ENCODE measurements at regions not wholly inside any gene's neighbourhood (a gene's known extent, or its start where the extent isn't known, plus 50 kb on each side); places are given as distances from the start of the nearest gene placed in this dataset.
"Not testable (repeated sequence)": the region's sequence is repeated elsewhere in the genome, so short reads cannot be mapped to it uniquely, and the experiment has no call there.

GRCh38 chr3:61387817-61388216, 136.6 kb upstream of the FHIT start:
- Histone ChIP-seq H3K4me1 (ENCODE audit: low read length) (no peaks in the 10 kb centered on the region), H3K79me2 (ENCODE audit: low read length) (no peaks in the 10 kb centered on the region), H3K9me3 (replicated peaks; ENCODE audit: insufficient read depth, low read length) (no peaks in the 10 kb centered on the region), H2AFZ (ENCODE audit: low read length) (no peak overlapping the region), H3F3A (ENCODE audit: insufficient read depth, low read length) (no peaks in the 10 kb centered on the region), H3K27me3 (replicated peaks; ENCODE audit: insufficient read depth, low read length) (no peaks in the 10 kb centered on the region), H3K4me2 (ENCODE audit: low read depth, low read length) (no peak overlapping the region), H3K36me3 (replicated peaks; ENCODE audit: insufficient read depth, low read length) (no peaks in the 10 kb centered on the region), H3K9ac (ENCODE audit: low read length) (no peak overlapping the region), H4K20me1 (ENCODE audit: insufficient read depth, low read length) (no peaks in the 10 kb centered on the region), H3K9me2 (replicated peaks; ENCODE audit: insufficient read depth, low read length) (no peaks in the 10 kb centered on the region), H3K4me3 (ENCODE audit: low read length) (no peak overlapping the region), H3K27ac (ENCODE audit: low read length) (no peak overlapping the region)
- TF ChIP-seq EZH2phosphoT487 (IDR thresholded peaks at IDR 0.05; ENCODE audit: low read length) (no peak), EZH2 (optimal IDR thresholded peaks at IDR 0.05; ENCODE audit: low read depth, low read length) (no peak), CTCF (IDR thresholded peaks at IDR 0.05; ENCODE audit: low read length) (no peak)
- no peak for DNase-seq

- not testable (repeated sequence) for H4K20me1 ChIP-seq (ENCODE audit: insufficient read depth, low read length); H3K9ac ChIP-seq (ENCODE audit: low read length); H3K4me1 ChIP-seq (ENCODE audit: low read length); H3K9me3 ChIP-seq (replicated peaks; ENCODE audit: insufficient read depth, low read length); H3K27ac ChIP-seq (ENCODE audit: low read length); H3F3A ChIP-seq (ENCODE audit: insufficient read depth, low read length); H3K36me3 ChIP-seq (replicated peaks; ENCODE audit: insufficient read depth, low read length); H3K27me3 ChIP-seq (replicated peaks; ENCODE audit: insufficient read depth, low read length); H3K4me2 ChIP-seq (ENCODE audit: low read depth, low read length); H3K79me2 ChIP-seq (ENCODE audit: low read length); H2AFZ ChIP-seq (ENCODE audit: low read length); H3K4me3 ChIP-seq (ENCODE audit: low read length); H3K9me2 ChIP-seq (replicated peaks; ENCODE audit: insufficient read depth, low read length); DNase-seq
Observed at GRCh38 chr3:61393480-61393947, 142.3 kb upstream of the FHIT start.

GRCh38 chr3:61401359-61401758, 150.1 kb upstream of the FHIT start:
- Histone ChIP-seq H2AFZ (ENCODE audit: low read length) (no peak overlapping the region), H3K79me2 (ENCODE audit: low read length) (no peaks in the 10 kb centered on the region), H3K9me3 (replicated peaks; ENCODE audit: insufficient read depth, low read length) (no peaks in the 10 kb centered on the region), H3K36me3 (replicated peaks; ENCODE audit: insufficient read depth, low read length) (no peaks in the 10 kb centered on the region), H3K27ac (ENCODE audit: low read length) (no peak overlapping the region), H3K27me3 (replicated peaks; ENCODE audit: insufficient read depth, low read length) (no peaks in the 10 kb centered on the region), H3K4me1 (ENCODE audit: low read length) (no peaks in the 10 kb centered on the region), H3K4me3 (ENCODE audit: low read length) (no peak overlapping the region), H4K20me1 (ENCODE audit: insufficient read depth, low read length) (no peaks in the 10 kb centered on the region), H3K9ac (ENCODE audit: low read length) (no peak overlapping the region), H3K9me2 (replicated peaks; ENCODE audit: insufficient read depth, low read length) (no peaks in the 10 kb centered on the region), H3K4me2 (ENCODE audit: low read depth, low read length) (no peak overlapping the region), H3F3A (ENCODE audit: insufficient read depth, low read length) (no peaks in the 10 kb centered on the region)
- no peak for DNase-seq
- TF ChIP-seq CTCF (IDR thresholded peaks at IDR 0.05; ENCODE audit: low read length) (no peak), EZH2phosphoT487 (IDR thresholded peaks at IDR 0.05; ENCODE audit: low read length) (no peak), EZH2 (optimal IDR thresholded peaks at IDR 0.05; ENCODE audit: low read depth, low read length) (no peak)

- Histone ChIP-seq H3K79me2 (ENCODE audit: low read length) (no peaks in the 10 kb centered on the region), H3K27ac (ENCODE audit: low read length) (no peak overlapping the region), H3K9me2 (replicated peaks; ENCODE audit: insufficient read depth, low read length) (no peaks in the 10 kb centered on the region), H3K4me2 (ENCODE audit: low read depth, low read length) (no peak overlapping the region), H2AFZ (ENCODE audit: low read length) (no peak overlapping the region), H3K9ac (ENCODE audit: low read length) (no peak overlapping the region), H3K9me3 (replicated peaks; ENCODE audit: insufficient read depth, low read length) (no peaks in the 10 kb centered on the region), H3K36me3 (replicated peaks; ENCODE audit: insufficient read depth, low read length) (no peaks in the 10 kb centered on the region), H3K4me1 (ENCODE audit: low read length) (no peaks in the 10 kb centered on the region), H4K20me1 (ENCODE audit: insufficient read depth, low read length) (no peaks in the 10 kb centered on the region), H3K27me3 (replicated peaks; ENCODE audit: insufficient read depth, low read length) (no peaks in the 10 kb centered on the region), H3K4me3 (ENCODE audit: low read length) (no peak overlapping the region), H3F3A (ENCODE audit: insufficient read depth, low read length) (no peaks in the 10 kb centered on the region)
- TF ChIP-seq EZH2 (optimal IDR thresholded peaks at IDR 0.05; ENCODE audit: low read depth, low read length) (no peak), CTCF (IDR thresholded peaks at IDR 0.05; ENCODE audit: low read length) (no peak), EZH2phosphoT487 (IDR thresholded peaks at IDR 0.05; ENCODE audit: low read length) (no peak)
- DNase-seq, result no peak
Observed at GRCh38 chr3:61407397-61407796, 154.0 kb upstream of the PTPRG start.

All from MM.1S (cell line).